H1 (cell line): ENCODE measurements at regions not wholly inside any gene's neighbourhood (a gene's known extent, or its start where the extent isn't known, plus 50 kb on each side); places are given as distances from the start of the nearest gene placed in this dataset.

Experiments
- CTCF ChIA-PET: fragments of 300-600 bp; sonication (Branson Sonifier 250); formaldehyde crosslinking; loops from one replicate; lab custom pipeline; 2021; ENCODE audit not compliant: partially characterized antibody; lab: Charles Lee
- POLR2A ChIA-PET: fragments of 300-600 bp; sonication (Branson Sonifier 250); formaldehyde crosslinking; loops from one replicate; lab custom pipeline; 2021; ENCODE audit warnings: inconsistent platforms; ENCODE audit not compliant: partially characterized antibody; lab: Charles Lee
- DNase-seq, 2 experiments: peaks; one replicate each; pipeline versions ENCODE4 v3.0.0 to v3.0.0-alpha.2; 2010 to 2022; ENCODE audit warnings: low spot score in 2 of 2, low read depth in 1 of 2, mixed read lengths in 1 of 2
- FAIRE-seq: peaks from 2 replicates; lab custom pipeline; 2011; peaks lifted over from hg19 to GRCh38; lab: Jason Lieb, UNC
- H2AFZ ChIP-seq: 2 replicates; pipeline ENCODE4 v1.8.1; 2012; ENCODE audit warnings: low read length, inconsistent platforms
- H2AK5ac ChIP-seq: 2 replicates; pipeline ENCODE4 v1.6.1; 2013; ENCODE audit warnings: low read depth, low read length
- H2BK120ac ChIP-seq: replicated peaks from 2 replicates; pipeline ENCODE3; 2013; ENCODE audit warnings: low read depth, low read length, inconsistent platforms
- H2BK12ac ChIP-seq: 2 replicates; pipeline ENCODE4 v1.6.1; 2013; ENCODE audit warnings: low read depth, low read length
- H2BK15ac ChIP-seq: 2 replicates; pipeline ENCODE4 v1.6.1; 2013; ENCODE audit warnings: low read length
- H2BK20ac ChIP-seq: 2 replicates; pipeline ENCODE4 v1.6.1; 2013; ENCODE audit warnings: low read length
- H2BK5ac ChIP-seq: 2 replicates; pipeline ENCODE4 v1.6.1; 2013; ENCODE audit warnings: low read depth, low read length
- H3K14ac ChIP-seq: 2 replicates; pipeline ENCODE4 v1.6.1; 2013; ENCODE audit warnings: inconsistent platforms; ENCODE audit not compliant: insufficient read length
- H3K18ac ChIP-seq: 2 replicates; pipeline ENCODE4 v1.6.1; 2013; ENCODE audit warnings: low read length; ENCODE audit errors: extremely low read depth
- H3K23ac ChIP-seq: 2 replicates; pipeline ENCODE4 v1.6.1; 2013; ENCODE audit warnings: inconsistent platforms; ENCODE audit not compliant: insufficient read length
- H3K23me2 ChIP-seq: 2 replicates; pipeline ENCODE4 v1.6.1; 2013; ENCODE audit warnings: low read depth, low read length
- H3K27ac ChIP-seq: 2 replicates; pipeline ENCODE4 v1.6.1; 2011; ENCODE audit warnings: low read depth, low read length, inconsistent platforms
- H3K27me3 ChIP-seq, 4 experiments: replicated peaks in 1 of 4; 1 replicate in 1 of 4; 2 replicates in 3 of 4; pipeline versions ENCODE4 v1.6.1 to v1.8.1; 2011 to 2013; ENCODE audit warnings: low read length in 3 of 4, mild to moderate bottlenecking in 3 of 4, inconsistent platforms in 2 of 4, mixed read lengths in 2 of 4, moderate library complexity in 1 of 4; ENCODE audit not compliant: control insufficient read depth in 3 of 4, insufficient read depth in 3 of 4; ENCODE audit errors: extremely low read depth in 1 of 4
- H3K36me3 ChIP-seq, 4 experiments: 2 replicates each; pipeline versions ENCODE4 v1.6.1 to v1.8.1; 2011 to 2013; ENCODE audit warnings: mild to moderate bottlenecking in 4 of 4, low read length in 3 of 4, moderate library complexity in 2 of 4, control low read depth in 1 of 4, inconsistent platforms in 1 of 4; ENCODE audit not compliant: insufficient read depth in 4 of 4, control insufficient read depth in 2 of 4
- H3K4ac ChIP-seq: replicated peaks from 2 replicates; pipeline ENCODE3; 2013; ENCODE audit warnings: low read length, low read depth, mixed read lengths, inconsistent platforms; ENCODE audit not compliant: insufficient read length
- H3K4me1 ChIP-seq, 4 experiments: replicated peaks in 1 of 4; 1 replicate in 1 of 4; 2 replicates in 3 of 4; pipeline versions ENCODE4 v1.6.1 to v1.8.1; 2011 to 2013; ENCODE audit warnings: low read length in 3 of 4, inconsistent platforms in 2 of 4, mixed read lengths in 1 of 4; ENCODE audit not compliant: insufficient read depth in 4 of 4, control insufficient read depth in 3 of 4
- H3K4me2 ChIP-seq, 2 experiments: 2 replicates each; pipeline versions ENCODE4 v1.6.1 to v1.8.1; 2011 to 2013; ENCODE audit warnings: low read depth in 2 of 2, low read length in 2 of 2, control low read depth in 1 of 2, inconsistent platforms in 1 of 2, mild to moderate bottlenecking in 1 of 2; ENCODE audit not compliant: insufficient read depth in 1 of 2
- H3K4me3 ChIP-seq, 4 experiments: fragments of 200-600, 300-600 bp in 1 of 4; sonication (generic), shearing (Covaris generic), sonication (Bioruptor Twin) in 1 of 4; 2 replicates each; pipeline versions ENCODE4 v1.5.1 to v1.8.1; 2011 to 2016; ENCODE audit warnings: low read length in 4 of 4, low read depth in 3 of 4, control low read depth in 2 of 4, inconsistent platforms in 2 of 4, mild to moderate bottlenecking in 2 of 4, mixed read lengths in 1 of 4, moderate library complexity in 1 of 4; ENCODE audit not compliant: insufficient read depth in 2 of 4; ENCODE audit errors: extremely low read depth in 1 of 4
- H3K56ac ChIP-seq: replicated peaks from 2 replicates; pipeline ENCODE3; 2013; ENCODE audit warnings: low read depth, mild to moderate bottlenecking, mixed read lengths, low read length, inconsistent platforms; ENCODE audit not compliant: insufficient read length
- H3K79me1 ChIP-seq: 2 replicates; pipeline ENCODE4 v1.6.1; 2013; ENCODE audit warnings: low read depth, low read length, control low read depth
- H3K79me2 ChIP-seq, 2 experiments: 2 replicates each; pipeline versions ENCODE4 v1.6.1 to v1.8.1; 2012 to 2013; ENCODE audit warnings: low read length in 2 of 2, mild to moderate bottlenecking in 2 of 2, inconsistent platforms in 1 of 2; ENCODE audit not compliant: insufficient read depth in 2 of 2, control insufficient read depth in 1 of 2
- H3K9ac ChIP-seq, 4 experiments: replicated peaks in 1 of 4; 1 replicate in 1 of 4; 2 replicates in 3 of 4; pipeline versions ENCODE4 v1.6.1 to v1.8.1; 2011 to 2013; ENCODE audit warnings: low read depth in 3 of 4, low read length in 3 of 4, control low read depth in 2 of 4, mild to moderate bottlenecking in 2 of 4, moderate library complexity in 2 of 4, inconsistent platforms in 1 of 4; ENCODE audit errors: extremely low read depth in 1 of 4
- H3K9me3 ChIP-seq, 2 experiments: 2 replicates each; pipeline versions ENCODE4 v1.6.1 to v1.8.1; 2012 to 2013; ENCODE audit warnings: mild to moderate bottlenecking in 2 of 2, moderate library complexity in 2 of 2, control low read depth in 1 of 2, inconsistent platforms in 1 of 2, low read depth in 1 of 2, low read length in 1 of 2, mixed read lengths in 1 of 2; ENCODE audit not compliant: insufficient read depth in 2 of 2
- H4K20me1 ChIP-seq, 2 experiments: replicated peaks in 1 of 2; 2 replicates each; pipeline versions ENCODE3 to v1.8.1; 2011 to 2013; ENCODE audit warnings: inconsistent platforms in 2 of 2, low read length in 2 of 2, mild to moderate bottlenecking in 1 of 2; ENCODE audit not compliant: insufficient read depth in 2 of 2, control insufficient read depth in 1 of 2
- H4K5ac ChIP-seq: 2 replicates; pipeline ENCODE4 v1.6.1; 2013; ENCODE audit warnings: low read length, low read depth, mixed read lengths, inconsistent platforms; ENCODE audit not compliant: insufficient read length
- H4K8ac ChIP-seq: 2 replicates; pipeline ENCODE4 v1.8.0; 2013; ENCODE audit warnings: mild to moderate bottlenecking, moderate library complexity, low read length, inconsistent platforms; ENCODE audit not compliant: insufficient read depth; ENCODE audit errors: extremely low read depth
- H4K91ac ChIP-seq: replicated peaks from 2 replicates; pipeline ENCODE3; 2013; ENCODE audit warnings: low read length, mixed read lengths, inconsistent platforms; ENCODE audit not compliant: insufficient read length
- BACH1 ChIP-seq: IDR thresholded peaks from 2 replicates; pipeline ENCODE4 v1.6.1; 2012; ENCODE audit warnings: low read length, improper control_type of control experiment
- CREB1 ChIP-seq: IDR thresholded peaks from 2 replicates; pipeline ENCODE4 v1.6.1; 2012; ENCODE audit warnings: inconsistent platforms
- CTCF ChIP-seq, 3 experiments: IDR thresholded peaks; 1 replicate in 2 of 3; 2 replicates in 1 of 3; pipeline versions ENCODE4 v1.5.1 to v1.6.1; 2011; ENCODE audit warnings: low read length in 3 of 3, mild to moderate bottlenecking in 3 of 3, inconsistent platforms in 2 of 3, low read depth in 1 of 3, moderate library complexity in 1 of 3; ENCODE audit not compliant: insufficient read depth in 1 of 3; ENCODE audit errors: control extremely low read depth in 1 of 3
- KDM1A ChIP-seq: fragments of 200-600, 300-600 bp; sonication (generic); IDR thresholded peaks from 2 replicates; pipeline ENCODE4 v1.7.1; 2016; ENCODE audit warnings: mild to moderate bottlenecking, low read length, borderline replicate concordance
- RXRA ChIP-seq: IDR thresholded peaks from 2 replicates; pipeline ENCODE4 v1.6.1; 2011; ENCODE audit warnings: low read depth, mild to moderate bottlenecking, low read length, moderate library complexity; ENCODE audit not compliant: insufficient read depth
- SAP30 ChIP-seq: fragments of 300-600 bp; sonication (generic); IDR thresholded peaks from 2 replicates; pipeline ENCODE4 v1.7.1; 2012; ENCODE audit warnings: low read length, moderate library complexity, mild to moderate bottlenecking, inconsistent platforms; ENCODE audit not compliant: insufficient read depth, insufficient replicate concordance
- USF2 ChIP-seq: IDR thresholded peaks from 2 replicates; pipeline ENCODE4 v1.6.1; 2011; ENCODE audit warnings: low read length, improper control_type of control experiment
- ZNF274 ChIP-seq: IDR thresholded peaks from 2 replicates; pipeline ENCODE4 v1.7.0; 2012; ENCODE audit warnings: low read length, borderline replicate concordance; ENCODE audit errors: extremely low read depth
- WGBS, 2 experiments: shearing (Covaris generic) in 1 of 2; methylation state at CpG; one replicate each; pipeline versions ENCODE4 v1.1.6 to v1.1.7; 2013 to 2015; ENCODE audit warnings: low lambda C conversion rate in 2 of 2, mixed read lengths in 2 of 2, inconsistent platforms in 1 of 2, low coverage in 1 of 2, missing lambda C conversion rate in 1 of 2; ENCODE audit not compliant: insufficient replicate concordance in 2 of 2, insufficient coverage in 1 of 2, insufficient read length in 1 of 2; ENCODE audit errors: extremely low coverage in 1 of 2, missing lambda C conversion rate in 1 of 2; 5-methylcytosine and 5-hydroxymethylcytosine counted together
- TF ChIP-seq, protein P1 (sequence below): IDR thresholded peaks from 2 replicates; pipeline ENCODE4 v1.6.1; 2012; ENCODE audit warnings: low read length, inconsistent platforms

DNA sequence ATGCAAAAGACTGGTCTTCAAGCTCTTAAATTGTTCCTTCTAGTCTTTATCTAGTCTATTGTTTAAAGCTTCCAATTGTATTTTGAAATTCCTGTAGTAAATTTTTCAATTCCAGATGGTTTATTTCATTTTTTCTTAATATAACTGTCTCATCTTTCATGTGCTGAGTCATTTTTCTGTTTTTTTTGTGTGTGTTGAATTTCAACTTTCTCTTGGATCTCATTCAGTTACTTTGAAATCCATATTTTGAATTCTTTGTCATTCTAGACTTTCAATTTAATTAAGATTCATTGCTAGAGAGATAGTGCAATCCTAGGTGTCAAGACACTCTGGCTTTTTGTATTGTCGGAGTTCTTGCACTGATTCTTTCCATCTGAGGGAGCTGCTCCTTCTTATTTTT is 128.0 kb upstream of the PRKG2 start:
- no peaks in the 10 kb centered on the region for H3K23me2 ChIP-seq
- no peak overlapping the region for H2BK15ac ChIP-seq
- H3K4me2 ChIP-seq: no peak overlapping the region
- H3K4me1 ChIP-seq: no peaks in the 10 kb centered on the region
- H3K4me3 ChIP-seq: no peak overlapping the region
- ChIA-PET CTCF (interaction anchor here (0.7 to 1.9 kb wide), 3 partner anchors 9 to 646 kb away, joined by 3 to 12 read pairs (median 3); no protein-coding TSS in a partner anchor), POLR2A (interaction anchor here (0.6 kb wide), 1 partner anchor 810 kb away, joined by 3 read pairs; no protein-coding TSS in a partner anchor)
- H4K5ac ChIP-seq: no peak overlapping the region
- no peaks in the 10 kb centered on the region for H3K9me3 ChIP-seq
- H3K18ac ChIP-seq: no peak overlapping the region
- no peak overlapping the region for H2BK5ac ChIP-seq
- H3K27ac ChIP-seq: no peak overlapping the region
- no peak overlapping the region for H2AK5ac ChIP-seq
- no peaks in the 10 kb centered on the region for H4K20me1 ChIP-seq
- no peak overlapping the region for H4K91ac ChIP-seq
- DNase-seq: no peak
- no peaks in the 10 kb centered on the region for H3K79me2 ChIP-seq
- no peak overlapping the region for H3K14ac ChIP-seq
- H3K23ac ChIP-seq: no peak overlapping the region
- H3K79me1 ChIP-seq: no peaks in the 10 kb centered on the region
- no peak for FAIRE-seq
- no peak overlapping the region for H4K8ac ChIP-seq
- WGBS, 2 experiments: 100% methylated on average over 1 of the region's 1 CpG; no CpG with 5 or more reads in 1 of the 2 experiments
- no peak overlapping the region for H2BK120ac ChIP-seq
- H3K27me3 ChIP-seq: no peaks in the 10 kb centered on the region; a peak in 1 of 7 replicates
- H2AFZ ChIP-seq: no peak overlapping the region
- no peak overlapping the region for H3K4ac ChIP-seq
- no peaks in the 10 kb centered on the region for H3K36me3 ChIP-seq
- no peak overlapping the region for H2BK20ac ChIP-seq
- H3K9ac ChIP-seq: no peak overlapping the region
- no peak overlapping the region for H2BK12ac ChIP-seq
- no peak overlapping the region for H3K56ac ChIP-seq
- TF ChIP-seq BACH1 (no peak), ZNF274 (no peak), USF2 (no peak), RXRA (no peak), CREB1 (no peak), CTCF (IDR thresholded peaks at IDR 0.05; ENCODE audit: control extremely low read depth in 1 of 3, insufficient read depth in 1 of 3, low read depth in 1 of 3, low read length in 3 of 3) (no peak), SAP30 (no peak), KDM1A (no peak)
- TF ChIP-seq, protein P1, sequence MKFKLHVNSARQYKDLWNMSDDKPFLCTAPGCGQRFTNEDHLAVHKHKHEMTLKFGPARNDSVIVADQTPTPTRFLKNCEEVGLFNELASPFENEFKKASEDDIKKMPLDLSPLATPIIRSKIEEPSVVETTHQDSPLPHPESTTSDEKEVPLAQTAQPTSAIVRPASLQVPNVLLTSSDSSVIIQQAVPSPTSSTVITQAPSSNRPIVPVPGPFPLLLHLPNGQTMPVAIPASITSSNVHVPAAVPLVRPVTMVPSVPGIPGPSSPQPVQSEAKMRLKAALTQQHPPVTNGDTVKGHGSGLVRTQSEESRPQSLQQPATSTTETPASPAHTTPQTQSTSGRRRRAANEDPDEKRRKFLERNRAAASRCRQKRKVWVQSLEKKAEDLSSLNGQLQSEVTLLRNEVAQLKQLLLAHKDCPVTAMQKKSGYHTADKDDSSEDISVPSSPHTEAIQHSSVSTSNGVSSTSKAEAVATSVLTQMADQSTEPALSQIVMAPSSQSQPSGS: no peak
